GM18517 (cell line): ENCODE measurements at regions not wholly inside any gene's neighbourhood (a gene's known extent, or its start where the extent isn't known, plus 50 kb on each side); places are given as distances from the start of the nearest gene placed in this dataset.

Experiments
- ATAC-seq: cut with Tn5 transposase; IDR thresholded peaks from one replicate; pipeline ENCODE4 v1.9.1; 2021; ENCODE audit warnings: mild to moderate bottlenecking, moderate library complexity; ENCODE audit not compliant: unreplicated experiment

- ATAC-seq: no peak
Measured at GRCh38 chr3:147924755-147925154, 515.6 kb downstream of the ZIC1 start.

GRCh38 chr3:147925272-147925671 is 516.1 kb downstream of the ZIC1 start:
- ATAC-seq: no peak

GRCh38 chr3:147930232-147930807 is 521.2 kb downstream of the ZIC1 start:
- ATAC-seq: no peak

DNA sequence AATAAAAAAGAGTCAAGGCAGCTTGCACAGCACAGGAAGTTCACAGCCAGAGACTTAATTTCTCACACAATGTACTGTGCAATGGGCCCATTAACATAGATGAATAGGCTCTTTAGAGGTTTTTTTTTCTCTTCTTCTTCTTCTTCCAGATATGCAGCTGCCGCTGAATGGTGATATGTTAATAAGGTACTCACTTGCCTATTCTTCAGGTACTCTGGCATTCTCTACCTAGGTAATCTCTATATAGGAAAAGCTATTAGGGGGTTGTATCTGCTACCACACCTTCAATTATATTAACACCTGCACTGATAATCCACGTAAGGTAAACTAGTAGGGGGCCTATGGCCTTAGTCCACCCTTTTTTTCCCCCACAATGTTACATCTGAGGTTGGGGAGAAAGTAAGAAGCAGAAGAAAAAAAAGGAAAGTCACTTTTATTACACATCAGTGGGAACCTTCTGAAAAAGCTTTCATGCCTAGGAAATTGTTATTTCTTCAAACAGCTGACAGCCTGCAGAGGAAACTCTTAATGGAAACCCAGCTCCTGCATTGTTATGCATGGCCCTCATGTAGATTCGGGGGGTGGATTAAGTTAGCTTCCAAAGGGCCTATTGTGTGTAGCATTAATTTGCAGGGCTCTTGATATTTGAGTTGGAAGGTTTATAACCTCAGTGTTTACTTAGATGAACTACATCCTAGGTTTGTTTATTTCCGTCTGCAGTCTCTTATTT is 525.5 kb downstream of the ZIC1 start:
- no peak for ATAC-seq

- ATAC-seq: no peak
Measured at GRCh38 chr3:147937341-147937740, 528.2 kb downstream of the ZIC1 start.

GRCh38 chr3:147937891-147938290 is 528.7 kb downstream of the ZIC1 start:
- no peak for ATAC-seq

DNA sequence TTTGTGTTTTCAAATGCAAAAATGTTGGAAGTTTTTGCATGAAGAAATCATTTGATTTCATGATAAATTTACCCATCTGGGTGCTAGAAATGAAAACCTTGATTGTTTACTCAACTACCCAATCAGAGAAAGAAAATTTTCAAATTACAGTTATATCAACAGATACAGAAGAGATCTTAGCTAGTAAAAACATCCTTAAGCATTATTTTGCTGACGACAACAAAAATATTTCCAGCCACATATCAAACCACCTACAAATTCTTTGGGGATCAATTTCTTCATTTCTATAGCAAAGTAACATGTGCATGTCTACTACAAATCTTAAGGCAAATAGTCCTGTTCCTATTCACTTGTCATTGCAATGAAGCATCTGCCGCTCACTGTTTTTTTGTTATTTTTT is 530.3 kb downstream of the ZIC1 start:
- ATAC-seq: no peak

- ATAC-seq: no peak
Measured at GRCh38 chr3:147939839-147940238, 530.7 kb downstream of the ZIC1 start.

DNA sequence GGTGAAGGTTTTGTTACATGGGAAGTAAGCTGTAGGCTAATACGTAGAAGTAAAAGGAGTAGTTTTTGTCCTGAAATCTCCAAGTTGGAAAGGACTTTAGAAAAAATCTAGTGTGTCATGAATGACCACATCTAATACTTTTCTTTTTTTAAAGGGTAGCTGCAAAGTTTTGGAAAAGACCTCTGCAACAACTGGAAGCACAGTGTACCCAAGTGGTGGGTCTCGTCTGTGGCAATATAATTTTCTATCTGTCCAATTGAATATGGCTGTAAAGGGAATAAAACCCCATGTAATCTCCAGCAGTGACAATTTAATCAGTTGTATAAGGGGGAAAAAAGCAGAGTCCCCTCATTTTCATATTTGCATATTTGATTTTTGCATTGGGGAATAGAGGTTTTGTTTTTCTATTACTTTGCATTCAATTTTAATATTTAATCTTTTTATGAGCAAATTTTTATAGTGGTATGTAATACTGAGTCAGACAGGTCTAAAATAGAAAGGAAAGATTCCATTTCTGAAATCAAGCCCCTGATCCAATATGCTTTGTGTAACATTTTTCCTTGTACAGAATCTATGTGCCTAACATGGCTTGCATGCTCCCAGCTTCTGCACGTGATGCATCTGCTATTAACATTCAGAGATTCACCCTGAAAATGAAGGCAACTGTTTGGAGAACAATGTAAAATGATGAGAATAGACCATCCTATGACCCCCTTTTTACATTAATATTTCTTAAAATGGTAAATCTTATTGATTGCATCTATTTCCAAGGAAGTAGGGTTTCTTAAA is 531.4 kb downstream of the ZIC1 start:
- ATAC-seq: no peak

DNA sequence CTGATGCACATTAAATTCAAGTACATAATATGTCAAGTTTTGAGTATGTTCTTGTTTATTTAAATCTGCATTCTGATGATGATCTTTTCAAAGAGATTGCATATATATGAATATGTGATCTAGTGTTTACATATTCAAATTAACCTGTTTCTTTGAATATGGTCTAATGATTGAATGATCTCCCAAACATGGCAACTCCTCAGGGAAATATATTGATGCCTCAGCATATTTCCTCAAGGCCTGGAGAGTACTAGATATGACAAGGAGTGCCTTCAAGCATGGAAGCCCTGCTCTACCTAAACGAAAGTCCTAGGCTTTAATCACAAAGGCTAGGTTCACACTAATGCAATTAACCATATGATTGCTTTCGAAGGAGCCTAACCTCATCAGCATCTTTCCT is 532.8 kb downstream of the ZIC1 start:
- no peak for ATAC-seq

DNA sequence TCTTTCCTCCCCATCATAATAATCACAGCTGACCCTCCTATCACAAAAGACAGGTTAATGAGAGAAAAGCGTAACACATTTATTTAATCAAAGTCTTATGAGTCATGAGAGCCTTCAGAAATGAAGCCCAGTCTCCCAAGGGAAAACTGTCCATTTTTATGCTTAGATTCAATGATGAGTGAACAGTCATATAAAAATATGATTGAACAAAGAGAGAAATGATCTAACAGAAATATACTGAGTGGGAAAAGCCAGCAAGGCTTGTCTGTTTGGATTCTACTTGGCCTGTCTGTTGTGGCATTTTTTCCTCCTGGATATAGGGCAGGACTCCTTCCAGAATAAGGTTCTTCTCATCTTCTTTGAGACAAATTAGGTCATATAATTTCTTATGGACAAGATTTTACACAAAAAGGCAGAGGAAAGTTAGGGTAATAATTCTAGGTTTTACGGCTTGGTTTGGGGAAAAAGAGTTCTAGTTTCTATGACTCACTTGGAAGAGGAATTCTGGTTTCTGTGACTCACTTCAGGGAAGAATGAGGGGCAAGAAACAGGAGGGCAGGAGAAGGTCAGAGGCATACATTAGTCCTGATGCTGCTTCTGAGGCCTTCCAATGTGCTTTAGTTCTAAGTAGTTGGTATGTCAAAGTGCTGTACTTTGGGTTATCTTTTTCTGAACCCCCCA is 534.2 kb downstream of the ZIC1 start:
- ATAC-seq: no peak

DNA sequence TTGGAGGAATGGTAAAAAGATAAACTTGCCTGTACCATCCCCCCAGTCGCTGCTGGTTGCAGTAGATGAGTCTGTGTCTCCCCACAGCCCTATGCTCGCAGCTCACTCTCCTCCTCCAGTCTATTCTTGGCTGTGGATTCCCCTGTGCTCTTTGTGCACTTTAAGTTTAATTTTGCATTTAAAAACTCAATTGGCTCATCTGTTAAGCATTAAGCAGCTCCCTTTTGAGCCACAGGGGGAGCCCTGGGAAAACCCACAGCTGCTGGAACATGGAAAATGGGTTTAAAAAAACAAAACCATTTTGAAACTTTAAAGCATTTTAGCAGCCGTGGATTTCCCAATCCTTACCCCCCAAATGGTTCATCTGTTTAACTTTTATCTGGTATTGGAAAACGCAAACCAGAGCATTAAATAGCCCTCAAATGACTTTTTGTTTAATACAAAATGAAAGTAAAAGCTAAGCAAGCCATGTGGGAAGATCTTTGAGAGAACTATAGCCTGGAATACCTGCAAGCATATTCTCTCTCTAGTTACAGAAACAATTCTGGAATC is 536.9 kb downstream of the ZIC1 start:
- ATAC-seq: peak; percentile 57

DNA sequence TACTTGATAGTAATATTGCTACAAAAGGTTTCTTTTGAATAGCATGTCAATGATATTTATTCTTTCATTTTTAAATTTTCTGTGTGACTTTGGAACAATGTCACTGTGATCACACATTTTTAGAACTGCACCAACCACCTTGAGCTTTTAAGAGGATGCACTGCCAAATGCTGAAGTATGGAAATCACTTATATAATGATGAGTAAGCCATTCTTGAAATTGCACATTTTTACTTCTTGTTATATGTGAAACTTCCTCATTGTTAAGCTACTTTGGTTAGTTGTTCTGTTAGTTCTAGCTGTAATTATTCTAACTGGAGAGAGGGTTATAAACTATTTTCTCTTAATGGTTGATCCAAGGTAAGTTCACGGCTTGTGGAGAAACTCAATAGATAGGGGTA is 547.5 kb downstream of the ZIC1 start:
- ATAC-seq: no peak

- ATAC-seq: no peak
Measured at GRCh38 chr3:147958754-147959153, 549.6 kb downstream of the ZIC1 start.

- no peak for ATAC-seq
Measured at GRCh38 chr3:147960786-147961185, 551.6 kb downstream of the ZIC1 start.

DNA sequence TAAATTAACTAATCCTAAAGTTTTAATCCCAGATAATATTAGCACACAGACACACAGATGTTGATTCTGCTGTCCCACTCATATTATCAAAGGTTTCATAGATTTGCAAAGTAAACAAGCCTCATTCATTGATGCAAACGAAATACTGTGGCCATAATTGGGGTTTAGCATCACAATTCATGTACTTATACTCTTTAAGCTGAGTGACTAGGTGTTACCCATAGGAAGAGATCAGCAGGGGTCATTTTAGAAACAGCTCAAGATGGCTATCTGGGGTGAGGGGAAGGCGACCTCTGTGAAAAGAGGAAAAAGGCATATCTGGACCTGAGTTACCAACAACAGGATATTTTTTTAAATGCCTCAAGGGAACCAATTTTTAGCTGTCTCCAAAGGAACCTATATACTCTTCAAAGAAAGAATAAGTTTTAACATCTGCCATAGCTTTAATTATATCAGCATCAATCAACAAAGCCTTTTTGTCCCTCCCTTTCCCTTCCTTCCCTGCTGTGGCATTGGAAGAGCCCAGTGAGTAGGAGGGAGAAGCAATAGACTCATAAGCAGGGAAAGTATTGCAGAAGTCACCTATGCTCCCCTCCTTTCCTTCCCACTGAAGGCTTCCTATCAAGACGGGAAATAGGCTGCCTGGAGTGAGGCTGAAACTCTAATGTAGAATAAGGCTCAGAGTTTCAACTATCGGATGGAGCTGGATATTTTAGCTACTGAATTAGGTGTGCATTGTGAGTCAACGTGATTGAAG is 553.4 kb downstream of the ZIC1 start:
- ATAC-seq: no peak

- ATAC-seq: no peak
Measured at GRCh38 chr3:147963711-147964110, 554.5 kb downstream of the ZIC1 start.

DNA sequence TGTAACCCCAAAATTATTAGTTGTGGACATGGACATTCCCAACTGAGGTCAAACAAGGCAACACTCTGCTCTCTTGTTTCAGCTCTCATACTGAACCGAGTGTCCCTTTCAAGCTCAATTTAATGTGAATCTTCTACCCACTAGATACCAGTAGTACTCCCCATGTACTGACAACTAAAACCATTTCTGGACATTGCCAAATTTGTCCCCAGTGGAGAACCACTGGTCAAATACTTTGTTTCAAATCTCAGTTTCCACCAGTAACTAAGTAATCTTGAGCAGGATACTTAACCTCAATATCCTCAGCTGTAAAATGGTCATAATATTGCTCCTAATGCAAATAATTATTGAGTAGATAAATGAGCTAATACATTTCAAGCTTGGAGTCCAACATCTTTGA is 566.0 kb downstream of the ZIC1 start:
- no peak for ATAC-seq

DNA sequence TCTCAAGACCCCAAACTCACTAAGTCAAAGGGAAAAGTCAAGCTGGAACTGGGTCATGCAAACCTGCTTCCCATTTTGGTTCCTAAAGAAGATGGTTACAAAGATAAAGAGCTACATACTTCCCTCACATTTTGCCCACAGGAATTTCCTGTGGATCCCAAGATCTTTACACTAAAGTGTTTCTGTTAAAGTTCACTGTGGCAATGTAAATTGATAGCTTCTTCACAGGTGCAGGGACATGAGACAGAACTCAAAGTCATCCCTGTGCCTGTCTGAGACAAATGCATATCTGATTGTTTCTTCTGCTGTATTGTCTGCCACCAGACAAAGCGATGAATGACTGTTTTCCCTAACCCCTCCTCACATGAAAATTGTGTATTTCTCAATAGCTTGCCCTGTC is 567.8 kb downstream of the ZIC1 start:
- no peak for ATAC-seq

DNA sequence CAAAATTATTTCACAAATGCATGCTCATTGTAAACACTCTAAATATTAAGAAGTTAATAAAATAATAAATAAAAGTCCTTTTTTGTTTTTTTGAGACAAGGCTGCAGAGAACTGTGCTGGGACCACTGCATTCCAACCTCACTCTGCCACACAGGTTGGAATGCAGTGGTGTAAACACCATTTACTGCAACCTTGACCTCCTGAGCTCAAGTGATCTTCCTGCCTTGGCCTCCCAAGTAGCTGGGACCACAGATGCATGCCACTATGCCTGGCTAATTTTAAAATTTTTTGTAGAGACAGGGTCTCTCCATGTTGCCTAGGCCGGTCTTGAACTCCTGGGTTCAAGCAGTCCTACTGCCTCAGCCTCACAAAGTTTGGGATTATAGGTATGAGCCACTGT is 578.4 kb downstream of the ZIC1 start:
- no peak for ATAC-seq

- ATAC-seq: no peak
Measured at GRCh38 chr3:147989344-147989743, 580.2 kb downstream of the ZIC1 start.
